ENCODE measurements at regions not wholly inside any gene's neighbourhood (a gene's known extent, or its start where the extent isn't known, plus 50 kb on each side); places are given as distances from the start of the nearest gene placed in this dataset.

DNA sequence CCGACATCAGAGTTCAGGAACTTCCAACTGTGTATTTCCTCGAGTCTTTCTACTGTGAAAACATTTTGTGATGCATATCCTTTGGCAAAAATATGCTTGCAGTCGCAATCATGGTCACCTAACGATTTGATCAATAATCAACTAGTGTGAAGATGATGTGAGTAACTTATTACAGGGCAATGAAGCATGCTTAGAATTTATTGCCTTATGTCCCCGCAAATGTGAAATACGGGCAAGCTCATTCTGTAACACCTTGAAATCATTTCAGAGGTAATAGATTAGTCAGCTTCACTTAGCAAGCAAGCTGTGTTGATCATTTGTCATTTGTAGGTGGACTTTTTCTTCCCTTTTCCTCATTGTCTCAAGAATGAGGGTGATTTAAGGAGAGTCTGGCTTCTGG, 67.9 kb upstream of the DOK5 start:
- intact Hi-C loops (cut with DNase I; ENCODE audit: low total_unique reads): no loop called here

DNA sequence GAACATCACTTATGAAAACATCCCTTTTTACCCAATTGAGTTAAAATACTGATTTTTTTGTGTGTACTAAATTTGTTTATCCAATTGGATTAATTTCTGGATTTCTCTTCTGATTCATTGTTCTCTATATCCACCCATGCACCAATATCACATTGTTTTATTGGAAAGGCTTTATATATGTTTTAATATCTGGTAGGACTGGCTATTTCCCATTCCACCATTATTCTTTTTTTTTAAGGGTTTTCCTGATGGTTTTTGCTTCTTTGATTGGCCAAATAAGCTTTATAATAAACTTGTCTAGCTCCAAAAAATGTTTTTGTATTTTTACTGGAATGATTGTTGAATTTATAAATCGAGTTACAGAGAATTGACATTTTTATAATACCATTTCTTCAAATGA, 59.4 kb upstream of the DOK5 start:
- H3K4me1 ChIP-seq: no peaks in the 10 kb centered on the region
- no peak overlapping the region for H3K27ac ChIP-seq
- no peak overlapping the region for H3K4me3 ChIP-seq
- TF ChIP-seq CTCF (IDR thresholded peaks at IDR 0.05) (no peak), POLR2A (IDR thresholded peaks at IDR 0.05) (no peak)
- H3K9me3 ChIP-seq: no peaks in the 10 kb centered on the region
- no peak for DNase-seq
- no peaks in the 10 kb centered on the region for H3K27me3 ChIP-seq
- intact Hi-C loops (cut with DNase I; ENCODE audit: low total_unique reads): no loop called here
- H3K36me3 ChIP-seq: no peaks in the 10 kb centered on the region

More for the DNA sequence above, 67.9 kb upstream of the DOK5 start:
- H3K4me3 ChIP-seq: no peak overlapping the region
- no peaks in the 10 kb centered on the region for H3K4me1 ChIP-seq
- no peaks in the 10 kb centered on the region for H3K36me3 ChIP-seq
- H3K27ac ChIP-seq: no peak overlapping the region
- no peak for TF ChIP-seq CTCF (IDR thresholded peaks at IDR 0.05)
- TF ChIP-seq POLR2A (IDR thresholded peaks at IDR 0.05): no peak
- no peak for DNase-seq
- H3K27me3 ChIP-seq: no peaks in the 10 kb centered on the region
- H3K9me3 ChIP-seq: no peaks in the 10 kb centered on the region

- no peak overlapping the region for H3K4me3 ChIP-seq
- no peaks in the 10 kb centered on the region for H3K9me3 ChIP-seq
- intact Hi-C loops (cut with DNase I; ENCODE audit: low total_unique reads): no loop called here
- no peaks in the 10 kb centered on the region for H3K4me1 ChIP-seq
- no peaks in the 10 kb centered on the region for H3K27me3 ChIP-seq
- H3K27ac ChIP-seq: no peak overlapping the region
- TF ChIP-seq CTCF (IDR thresholded peaks at IDR 0.05): no peak
- TF ChIP-seq POLR2A (IDR thresholded peaks at IDR 0.05): no peak
- no peaks in the 10 kb centered on the region for H3K36me3 ChIP-seq
- no peak for DNase-seq
These were observed 58.6 kb upstream of the DOK5 start for GRCh38 chr20:54416770-54417169.

- intact Hi-C loops (cut with DNase I; ENCODE audit: low total_unique reads): no loop called here
- no peaks in the 10 kb centered on the region for H3K4me1 ChIP-seq
- no peaks in the 10 kb centered on the region for H3K27me3 ChIP-seq
- no peak overlapping the region for H3K27ac ChIP-seq
- no peak for DNase-seq
- H3K36me3 ChIP-seq: no peaks in the 10 kb centered on the region
- no peak overlapping the region for H3K4me3 ChIP-seq
- H3K9me3 ChIP-seq: no peaks in the 10 kb centered on the region
- TF ChIP-seq POLR2A (IDR thresholded peaks at IDR 0.05) (no peak), CTCF (IDR thresholded peaks at IDR 0.05) (no peak)
These were observed 55.9 kb upstream of the DOK5 start for GRCh38 chr20:54419531-54419930.
